HepG2 (cell line): ENCODE measurements at regions not wholly inside any gene's neighbourhood (a gene's known extent, or its start where the extent isn't known, plus 50 kb on each side); places are given as distances from the start of the nearest gene placed in this dataset.

Experiments
- ATAC-seq: fragments of 200-7000 bp; cut with Tn5 transposase; 3 replicates; pipeline ENCODE4 v1.9.1; 2020; ENCODE audit warnings: mild to moderate bottlenecking, moderate library complexity
- BruUV-seq: library from RNA; stranded (reverse); fragments of 400-500 nt; replicated peaks from 2 replicates; lab custom pipeline; 2021; lab: Mats Ljungman, UMichigan
- CTCF ChIA-PET: fragments of 300-600 bp; formaldehyde crosslinking; extraction: SDS; loops from one replicate; lab custom pipeline; 2021; ENCODE audit warnings: low total read pairs, inconsistent platforms, low intra/inter-chr PET ratio; lab: Yijun Ruan, JAX
- POLR2A ChIA-PET: fragments of 350-600 bp; sonication (Branson Sonifier 250); formaldehyde crosslinking; loops from one replicate; lab custom pipeline; 2020; ENCODE audit warnings: antibody characterized with exemption, inconsistent platforms; lab: Yijun Ruan, JAX
- DNase-seq: peaks from one replicate; pipeline ENCODE4 v3.0.0-alpha.2; 2015; ENCODE audit warnings: low spot score
- FAIRE-seq: peaks from 3 replicates; lab custom pipeline; 2011; peaks lifted over from hg19 to GRCh38; lab: Jason Lieb, UNC
- H2AFZ ChIP-seq: one replicate; pipeline ENCODE4 v1.6.1; 2011; ENCODE audit warnings: low read length, inconsistent platforms
- H3K27ac ChIP-seq: fragments of 300-600 bp; 3 replicates; pipeline ENCODE4 v1.8.0; 2011; ENCODE audit warnings: mixed run types, mild to moderate bottlenecking, mixed read lengths, low read length, inconsistent platforms; ENCODE audit not compliant: insufficient read depth; ENCODE audit errors: extremely low read length
- H3K27me3 ChIP-seq, 2 experiments: fragments of 200-600 bp in 1 of 2; 2 replicates in 1 of 2; 3 replicates in 1 of 2; pipeline versions ENCODE4 v1.6.0 to v1.8.0; 2011; ENCODE audit warnings: low read length in 2 of 2, mild to moderate bottlenecking in 2 of 2, moderate library complexity in 2 of 2, inconsistent platforms in 1 of 2; ENCODE audit not compliant: insufficient read depth in 2 of 2, control insufficient read depth in 1 of 2
- H3K36me3 ChIP-seq, 2 experiments: fragments of 200-600 bp in 1 of 2; replicated peaks in 1 of 2; 2 replicates in 1 of 2; 3 replicates in 1 of 2; pipeline versions ENCODE4 v1.5.1 to v1.8.0; 2011; ENCODE audit warnings: low read length in 2 of 2, inconsistent platforms in 1 of 2; ENCODE audit not compliant: insufficient read depth in 2 of 2, control insufficient read depth in 1 of 2
- H3K4me1 ChIP-seq: 2 replicates; pipeline ENCODE4 v1.5.1; 2012; ENCODE audit warnings: low read length, inconsistent platforms; ENCODE audit not compliant: insufficient read depth
- H3K4me2 ChIP-seq: 2 replicates; pipeline ENCODE4 v1.6.0; 2011; ENCODE audit warnings: low read depth, low read length, inconsistent platforms
- H3K4me3 ChIP-seq, 3 experiments: fragments of 200-600 bp in 1 of 3; sonication (generic), shearing (Covaris generic) in 1 of 3; replicated peaks in 1 of 3; 2 replicates each; pipeline ENCODE4 v1.5.1; 2011 to 2016; ENCODE audit warnings: low read length in 3 of 3, inconsistent platforms in 2 of 3, low read depth in 2 of 3, mild to moderate bottlenecking in 2 of 3, control low read depth in 1 of 3, mixed read lengths in 1 of 3; ENCODE audit not compliant: insufficient read depth in 1 of 3
- H3K79me2 ChIP-seq: one replicate; pipeline ENCODE4 v1.6.1; 2011; ENCODE audit warnings: low read length, inconsistent platforms; ENCODE audit not compliant: insufficient read depth
- H3K9ac ChIP-seq: 2 replicates; pipeline ENCODE4 v1.6.0; 2011; ENCODE audit warnings: mild to moderate bottlenecking, low read depth, low read length, inconsistent platforms; ENCODE audit not compliant: insufficient read depth
- H3K9me3 ChIP-seq: 2 replicates; pipeline ENCODE4 v1.5.1; 2012; ENCODE audit warnings: mild to moderate bottlenecking, low read length
- H4K20me1 ChIP-seq: 2 replicates; pipeline ENCODE4 v1.6.0; 2011; ENCODE audit warnings: inconsistent platforms, mild to moderate bottlenecking, low read length, moderate library complexity; ENCODE audit not compliant: insufficient read depth
- CBX1 ChIP-seq: IDR thresholded peaks from one replicate; pipeline ENCODE4 v1.6.1; 2016; ENCODE audit warnings: antibody characterized with exemption, low read depth
- FOXO1 ChIP-seq: sonication (generic); formaldehyde crosslinking; IDR thresholded peaks from 2 replicates; pipeline ENCODE4 v1.4.0; 2020; ENCODE audit warnings: missing genetic modification reagents
- SNAI1 ChIP-seq: sonication (generic); formaldehyde crosslinking; IDR thresholded peaks from 2 replicates; pipeline ENCODE4 v1.5.0; 2020; ENCODE audit warnings: mild to moderate bottlenecking, missing genetic modification reagents, borderline replicate concordance
- TFDP2 ChIP-seq: sonication (generic); formaldehyde crosslinking; IDR thresholded peaks from 2 replicates; pipeline ENCODE4 v1.4.0; 2020; ENCODE audit warnings: missing genetic modification reagents
- ZNF12 ChIP-seq: sonication (generic); formaldehyde crosslinking; IDR thresholded peaks from 2 replicates; pipeline ENCODE4 v1.5.0; 2020; ENCODE audit warnings: missing genetic modification reagents
- ZSCAN9 ChIP-seq: IDR thresholded peaks from 2 replicates; pipeline ENCODE4 v1.6.1; 2016; ENCODE audit warnings: borderline replicate concordance
- WGBS: methylation state at CpG from one replicate; pipeline ENCODE4 v1.1.6; 2017; ENCODE audit warnings: low lambda C conversion rate; 5-methylcytosine and 5-hydroxymethylcytosine counted together
- in situ Hi-C: cut with HindIII; loops from 2 replicates; pipeline ENCODE4 v1.10.0; 2017; ENCODE audit warnings: low pct_unique_long_range_greater_than_20kb; ENCODE audit not compliant: extremely low pct_ligation_motif_present
- intact Hi-C: fragments of 100-400 bp; cut with micrococcal nuclease; formaldehyde crosslinking; loops from one replicate; pipeline ENCODE4 v1.10.0; 2022; ENCODE audit not compliant: unreplicated experiment

- Histone ChIP-seq H3K36me3 (no peaks in the 10 kb centered on the region), H3K4me1 (no peaks in the 10 kb centered on the region), H3K4me3 (no peak overlapping the region), H3K4me2 (no peak overlapping the region), H3K9ac (no peak overlapping the region), H3K9me3 (no peaks in the 10 kb centered on the region), H3K27me3 (peaks cover 2 to 10% of the 10 kb centered on the region in 2 experiments; a peak in 2 of 5 replicates), H3K79me2 (no peaks in the 10 kb centered on the region), H4K20me1 (no peaks in the 10 kb centered on the region), H2AFZ (no peak overlapping the region), H3K27ac (no peak overlapping the region)
- no peak for TF ChIP-seq ZSCAN9 (CRISPR knock-in tag)
- BruUV-seq = no TSS peak
- no peak for FAIRE-seq
- in situ Hi-C loops = no loop called here
- ChIA-PET POLR2A (no interaction called here), CTCF (no interaction called here)
- ATAC-seq = no peak
- no peak for DNase-seq
- WGBS = 0% methylated on average over 4 of the region's 4 CpGs
- intact Hi-C loops = no loop called here
Measured at GRCh38 chr12:5166976-5167375, 123.3 kb downstream of the KCNA5 start.

DNA sequence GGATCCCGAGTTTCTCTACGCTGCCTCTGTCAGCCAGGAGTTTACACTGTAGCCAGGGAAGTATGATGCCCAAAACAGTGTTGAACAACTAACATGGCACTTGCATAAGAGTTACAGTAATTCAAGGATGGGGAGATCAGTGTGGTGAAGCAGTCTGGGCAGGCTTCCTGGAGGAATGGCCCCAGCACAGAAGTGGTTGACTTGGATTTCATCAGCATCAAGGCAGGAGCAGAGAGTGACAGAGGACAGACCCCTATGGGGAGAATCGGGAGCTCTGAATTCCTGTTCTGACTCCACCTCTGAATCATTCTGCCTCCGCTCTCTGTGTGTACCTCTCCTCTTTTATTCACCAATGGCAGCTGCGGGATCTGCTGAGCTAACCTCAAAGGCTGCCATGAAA is 124.5 kb downstream of the KCNA5 start:
- H4K20me1 ChIP-seq = no peaks in the 10 kb centered on the region
- ATAC-seq = no peak
- in situ Hi-C loops = no loop called here
- no peaks in the 10 kb centered on the region for H3K4me1 ChIP-seq
- ChIA-PET POLR2A (no interaction called here), CTCF (no interaction called here)
- H3K4me2 ChIP-seq = no peak overlapping the region
- TF ChIP-seq ZNF12 (CRISPR knock-in tag) (no peak), FOXO1 (CRISPR knock-in tag) (no peak), CBX1 (no peak), SNAI1 (CRISPR knock-in tag) (no peak), TFDP2 (CRISPR knock-in tag) (no peak)
- H3K9me3 ChIP-seq = no peaks in the 10 kb centered on the region
- DNase-seq = no peak
- no peaks in the 10 kb centered on the region for H3K36me3 ChIP-seq
- no TSS peak for BruUV-seq
- WGBS = 25% methylated on average over 4 of the region's 5 CpGs
- H3K27me3 ChIP-seq = peaks cover 2 to 10% of the 10 kb centered on the region in 2 experiments; a peak in 2 of 5 replicates
- no peaks in the 10 kb centered on the region for H3K79me2 ChIP-seq
- H2AFZ ChIP-seq = no peak overlapping the region
- no peak for FAIRE-seq
- no peak overlapping the region for H3K27ac ChIP-seq
- no peak overlapping the region for H3K4me3 ChIP-seq
- no peak overlapping the region for H3K9ac ChIP-seq
- intact Hi-C loops = no loop called here
